Activated CD4-positive, alpha-beta T cell treated with anti-CD3 and anti-CD28 coated beads, Interleukin-2, amount 10 ng/mL, durations not matched to agents 7 days and 5 days (primary cell): ENCODE measurements at regions not wholly inside any gene's neighbourhood (a gene's known extent, or its start where the extent isn't known, plus 50 kb on each side); places are given as distances from the start of the nearest gene placed in this dataset.
A peak's percentile ranks its signal among the peaks of the same experiment; 100 is the strongest.

ENCODE experiments used
- CTCF ChIA-PET: fragments of 350-600 bp; sonication (Branson Sonifier 250); formaldehyde crosslinking; loops from one replicate; lab custom pipeline; 2021; ENCODE audit warnings: antibody characterized with exemption; lab: Charles Lee
- POLR2A ChIA-PET: fragments of 350-600 bp; sonication (Branson Sonifier 250); formaldehyde crosslinking; loops from one replicate; lab custom pipeline; 2021; ENCODE audit warnings: antibody characterized with exemption; lab: Charles Lee
- DNase-seq: peaks from one replicate; pipeline ENCODE4 v3.0.0-alpha.2; 2020
- H3K27ac Mint-ChIP-seq: one replicate; pipeline ENCODE4 v1.8.0; 2021; ENCODE audit warnings: mild to moderate bottlenecking, moderate library complexity, mixed read lengths
- H3K27me3 Mint-ChIP-seq: one replicate; pipeline ENCODE4 v1.8.0; 2021; ENCODE audit warnings: mixed read lengths
- H3K36me3 Mint-ChIP-seq: one replicate; pipeline ENCODE4 v1.8.0; 2021; ENCODE audit warnings: low read depth, mixed read lengths
- H3K4me1 Mint-ChIP-seq: one replicate; pipeline ENCODE4 v1.8.0; 2021; ENCODE audit warnings: mixed read lengths
- H3K4me3 Mint-ChIP-seq: one replicate; pipeline ENCODE4 v1.8.0; 2021; ENCODE audit warnings: mild to moderate bottlenecking, moderate library complexity, mixed read lengths
- H3K9me3 Mint-ChIP-seq: one replicate; pipeline ENCODE4 v1.8.0; 2021; ENCODE audit warnings: mixed read lengths

GRCh38 chr3:189025866-189026265 lies 145.9 kb upstream of the TPRG1 start:
- CTCF ChIA-PET: interaction anchor here (0.8 to 0.9 kb wide), 2 partner anchors 16 to 24 kb away, joined by 3 read pairs; no protein-coding TSS in a partner anchor

GRCh38 chr3:189027626-189028155 lies 144.1 kb upstream of the TPRG1 start:
- ChIA-PET POLR2A (no interaction called here), CTCF (interaction anchor here (0.7 to 1.0 kb wide), 2 partner anchors 11 to 14 kb away, joined by 3 read pairs; no protein-coding TSS in a partner anchor)
- Mint-ChIP-seq H3K27ac (no peak overlapping the region), H3K9me3 (peaks cover 6% of the 10 kb centered on the region), H3K36me3 (peaks cover 3% of the 10 kb centered on the region), H3K4me1 (no peaks in the 10 kb centered on the region), H3K27me3 (peaks cover 2% of the 10 kb centered on the region), H3K4me3 (no peak overlapping the region)
- DNase-seq: no peak

More at GRCh38 chr3:189025866-189026265, 145.9 kb upstream of the TPRG1 start:
- Mint-ChIP-seq H3K36me3 (peaks cover 3% of the 10 kb centered on the region), H3K4me3 (no peak overlapping the region), H3K27ac (no peak overlapping the region), H3K4me1 (no peaks in the 10 kb centered on the region), H3K9me3 (peaks cover 6% of the 10 kb centered on the region), H3K27me3 (peaks cover 2% of the 10 kb centered on the region)
- POLR2A ChIA-PET: no interaction called here
- DNase-seq: no peak

- Mint-ChIP-seq H3K27ac (peak overlapping the region; percentile 78), H3K9me3 (peaks cover 8% of the 10 kb centered on the region)
- no peak for DNase-seq
These were observed 132.7 kb upstream of the TPRG1 start for GRCh38 chr3:189038773-189039745.

GRCh38 chr3:189040656-189041335 lies 131.0 kb upstream of the TPRG1 start:
- no peak overlapping the region for H3K4me3 Mint-ChIP-seq
- H3K36me3 Mint-ChIP-seq: peaks cover 2% of the 10 kb centered on the region
- ChIA-PET POLR2A (interaction anchor here (0.6 to 0.7 kb wide), 3 partner anchors 87 to 221 kb away, joined by 3 read pairs; no protein-coding TSS in a partner anchor), CTCF (interaction anchor here (0.8 to 4.2 kb wide), 23 partner anchors 9 to 1301 kb away, joined by 3 to 47 read pairs (median 4); no protein-coding TSS in a partner anchor)
- H3K9me3 Mint-ChIP-seq: peaks cover 8% of the 10 kb centered on the region
- DNase-seq: no peak
- no peaks in the 10 kb centered on the region for H3K27me3 Mint-ChIP-seq
- H3K27ac Mint-ChIP-seq: peak overlapping the region; percentile 12
- peaks cover 42% of the 10 kb centered on the region for H3K4me1 Mint-ChIP-seq

More at GRCh38 chr3:189038773-189039745, 132.7 kb upstream of the TPRG1 start:
- ChIA-PET CTCF (interaction anchor here (1.0 to 4.2 kb wide), 5 partner anchors 9 to 1300 kb away, joined by 3 to 47 read pairs (median 3); no protein-coding TSS in a partner anchor), POLR2A (interaction anchor here (0.6 kb wide), 1 partner anchor 188 kb away, joined by 10 read pairs; no protein-coding TSS in a partner anchor)
- Mint-ChIP-seq H3K27me3 (no peaks in the 10 kb centered on the region), H3K4me1 (peaks cover 40% of the 10 kb centered on the region), H3K36me3 (peaks cover 2% of the 10 kb centered on the region), H3K4me3 (no peak overlapping the region)

GRCh38 chr3:189041482-189042090 lies 130.2 kb upstream of the TPRG1 start:
- ChIA-PET CTCF (interaction anchor here (0.6 to 4.2 kb wide), 30 partner anchors 8 to 1302 kb away, joined by 3 to 47 read pairs (median 4); no protein-coding TSS in a partner anchor), POLR2A (interaction anchor here (0.6 to 0.7 kb wide), 3 partner anchors 30 to 91 kb away, joined by 3 read pairs; no protein-coding TSS in a partner anchor)
- Mint-ChIP-seq H3K27me3 (no peaks in the 10 kb centered on the region), H3K4me1 (peaks cover 48% of the 10 kb centered on the region), H3K36me3 (no peaks in the 10 kb centered on the region), H3K9me3 (peaks cover 4% of the 10 kb centered on the region), H3K27ac (peak overlapping the region; percentile 12), H3K4me3 (no peak overlapping the region)
- peak; percentile 86 for DNase-seq

GRCh38 chr3:189042832-189043231 lies 128.9 kb upstream of the TPRG1 start:
- Mint-ChIP-seq H3K9me3 (peaks cover 4% of the 10 kb centered on the region), H3K27ac (no peak overlapping the region), H3K4me3 (no peak overlapping the region), H3K27me3 (peaks cover 4% of the 10 kb centered on the region), H3K4me1 (peaks cover 48% of the 10 kb centered on the region), H3K36me3 (peaks cover 1% of the 10 kb centered on the region)
- CTCF ChIA-PET: interaction anchor here (0.9 to 4.2 kb wide), 4 partner anchors 12 to 1303 kb away, joined by 3 to 47 read pairs (median 6); no protein-coding TSS in a partner anchor
- POLR2A ChIA-PET: interaction anchor here (0.6 kb wide), 1 partner anchor 837 kb away, joined by 3 read pairs; no protein-coding TSS in a partner anchor
- DNase-seq: no peak

- POLR2A ChIA-PET: no interaction called here
- Mint-ChIP-seq H3K4me3 (peak overlapping the region; percentile 37), H3K27me3 (peaks cover 17% of the 10 kb centered on the region), H3K27ac (peak overlapping the region; percentile 91), H3K36me3 (peaks cover 24% of the 10 kb centered on the region), H3K4me1 (peaks cover 47% of the 10 kb centered on the region), H3K9me3 (peaks cover 20% of the 10 kb centered on the region)
- CTCF ChIA-PET: interaction anchor here (0.8 to 2.6 kb wide), 5 partner anchors 8 to 1310 kb away, joined by 3 to 13 read pairs (median 3); no protein-coding TSS in a partner anchor
- DNase-seq: peak; percentile 24
These were observed 122.1 kb upstream of the TPRG1 start for GRCh38 chr3:189049458-189050236.

GRCh38 chr3:189053322-189053721 lies 118.4 kb upstream of the TPRG1 start:
- H3K36me3 Mint-ChIP-seq: peaks cover 23% of the 10 kb centered on the region
- no peak overlapping the region for H3K27ac Mint-ChIP-seq
- H3K4me1 Mint-ChIP-seq: peaks cover 39% of the 10 kb centered on the region
- POLR2A ChIA-PET: no interaction called here
- peaks cover 20% of the 10 kb centered on the region for H3K9me3 Mint-ChIP-seq
- CTCF ChIA-PET: interaction anchor here (1.8 kb wide), 1 partner anchor 12 kb away, joined by 9 read pairs; no protein-coding TSS in a partner anchor
- DNase-seq: no peak
- H3K4me3 Mint-ChIP-seq: no peak overlapping the region
- peaks cover 13% of the 10 kb centered on the region for H3K27me3 Mint-ChIP-seq

- H3K27me3 Mint-ChIP-seq: peaks cover 26% of the 10 kb centered on the region
- ChIA-PET POLR2A (no interaction called here), CTCF (no interaction called here)
- DNase-seq: no peak
- no peak overlapping the region for H3K4me3 Mint-ChIP-seq
- peaks cover 15% of the 10 kb centered on the region for H3K4me1 Mint-ChIP-seq
- peaks cover 15% of the 10 kb centered on the region for H3K9me3 Mint-ChIP-seq
- peaks cover 8% of the 10 kb centered on the region for H3K36me3 Mint-ChIP-seq
- no peak overlapping the region for H3K27ac Mint-ChIP-seq
These were observed 115.0 kb upstream of the TPRG1 start for GRCh38 chr3:189056646-189057335.

- Mint-ChIP-seq H3K36me3 (peaks cover 4% of the 10 kb centered on the region), H3K27me3 (peaks cover 25% of the 10 kb centered on the region), H3K4me3 (no peak overlapping the region), H3K4me1 (peaks cover 13% of the 10 kb centered on the region), H3K9me3 (peaks cover 15% of the 10 kb centered on the region), H3K27ac (no peak overlapping the region)
- CTCF ChIA-PET: no interaction called here
- no peak for DNase-seq
- POLR2A ChIA-PET: no interaction called here
These were observed 114.4 kb upstream of the TPRG1 start for GRCh38 chr3:189057369-189057768.
